Kidney capillary endothelial cell (primary cell): ENCODE measurements at regions not wholly inside any gene's neighbourhood (a gene's known extent, or its start where the extent isn't known, plus 50 kb on each side); places are given as distances from the start of the nearest gene placed in this dataset.
A peak's percentile ranks its signal among the peaks of the same experiment; 100 is the strongest.

Experiments
- DNase-seq: peaks from one replicate; pipeline ENCODE4 v3.0.0-alpha.2; 2018; ENCODE audit warnings: low spot score

GRCh38 chr9:16314476-16314875 lies 556.0 kb downstream of the BNC2 start:
- no peak for DNase-seq

GRCh38 chr9:16315720-16316119 lies 554.8 kb downstream of the BNC2 start:
- no peak for DNase-seq

GRCh38 chr9:16316456-16316855 lies 554.0 kb downstream of the BNC2 start:
- no peak for DNase-seq

GRCh38 chr9:16316911-16317817 lies 553.3 kb downstream of the BNC2 start:
- DNase-seq, result no peak

GRCh38 chr9:16318516-16319060 lies 551.9 kb downstream of the BNC2 start:
- no peak for DNase-seq

GRCh38 chr9:16319646-16320045 lies 550.8 kb downstream of the BNC2 start:
- DNase-seq, result no peak

GRCh38 chr9:16320338-16320902 lies 550.0 kb downstream of the BNC2 start:
- DNase-seq, result no peak

GRCh38 chr9:16321461-16322119 lies 548.9 kb downstream of the BNC2 start:
- DNase-seq, result peak; percentile 38

GRCh38 chr9:16322849-16323248 lies 547.6 kb downstream of the BNC2 start:
- no peak for DNase-seq

GRCh38 chr9:16325966-16326365 lies 544.5 kb downstream of the BNC2 start:
- DNase-seq, result no peak

- no peak for DNase-seq
These were observed 542.1 kb downstream of the BNC2 start for GRCh38 chr9:16328349-16328748.

- no peak for DNase-seq
These were observed 540.8 kb downstream of the BNC2 start for GRCh38 chr9:16329671-16330113.

- no peak for DNase-seq
These were observed 539.4 kb downstream of the BNC2 start for GRCh38 chr9:16331031-16331430.

- DNase-seq, result no peak
These were observed 538.9 kb downstream of the BNC2 start for GRCh38 chr9:16331527-16331926.

- DNase-seq, result no peak
These were observed 536.8 kb downstream of the BNC2 start for GRCh38 chr9:16333691-16334090.

GRCh38 chr9:16335788-16336580 lies 534.5 kb downstream of the BNC2 start:
- DNase-seq, result peak; percentile 79

- DNase-seq, result no peak
These were observed 533.6 kb downstream of the BNC2 start for GRCh38 chr9:16336833-16337232.

- DNase-seq, result peak; percentile 98
These were observed 533.0 kb downstream of the BNC2 start for GRCh38 chr9:16337322-16338029.

- DNase-seq, result no peak
These were observed 529.3 kb downstream of the BNC2 start for GRCh38 chr9:16341177-16341576.

- no peak for DNase-seq
These were observed 528.0 kb downstream of the BNC2 start for GRCh38 chr9:16342246-16343020.
